DOHH2 (cell line): ENCODE measurements at regions not wholly inside any gene's neighbourhood (a gene's known extent, or its start where the extent isn't known, plus 50 kb on each side); places are given as distances from the start of the nearest gene placed in this dataset.

Experiments used
- H3F3A ChIP-seq: fragments of 200-600 bp; sonication (generic), shearing (Covaris generic); 2 replicates; pipeline ENCODE4 v1.6.0; 2016; ENCODE audit warnings: antibody characterized with exemption, mild to moderate bottlenecking; ENCODE audit not compliant: control insufficient read depth, insufficient read depth
- H3K27ac ChIP-seq: fragments of 200-600 bp; sonication (generic); 2 replicates; pipeline ENCODE4 v1.5.1; 2014; ENCODE audit warnings: low read depth, mild to moderate bottlenecking, low read length, moderate library complexity
- H3K27me3 ChIP-seq: fragments of 200-600 bp; sonication (generic); 2 replicates; pipeline ENCODE4 v1.6.1; 2014; ENCODE audit warnings: mild to moderate bottlenecking, low read length, mixed read lengths; ENCODE audit not compliant: control insufficient read depth
- H3K36me3 ChIP-seq: fragments of 200-600 bp; sonication (generic); 2 replicates; pipeline ENCODE4 v1.6.1; 2014; ENCODE audit warnings: mild to moderate bottlenecking, low read length, moderate library complexity, mixed read lengths; ENCODE audit not compliant: control insufficient read depth
- H3K4me1 ChIP-seq: fragments of 200-600 bp; sonication (generic); 2 replicates; pipeline ENCODE4 v1.6.1; 2014; ENCODE audit warnings: mild to moderate bottlenecking, low read length, mixed read lengths; ENCODE audit not compliant: control insufficient read depth
- H3K4me2 ChIP-seq: fragments of 200-600 bp; sonication (generic); 2 replicates; pipeline ENCODE4 v1.6.0; 2014; ENCODE audit warnings: mild to moderate bottlenecking, low read length, moderate library complexity
- H3K4me3 ChIP-seq: fragments of 200-600 bp; sonication (generic); 2 replicates; pipeline ENCODE4 v1.5.1; 2014; ENCODE audit warnings: mild to moderate bottlenecking, low read length, mixed read lengths
- H3K79me2 ChIP-seq: fragments of 200-600 bp; sonication (generic); 2 replicates; pipeline ENCODE4 v1.6.1; 2014; ENCODE audit warnings: mild to moderate bottlenecking, low read length, mixed read lengths; ENCODE audit not compliant: control insufficient read depth
- H3K9me2 ChIP-seq: fragments of 200-600 bp; sonication (generic); replicated peaks from 2 replicates; pipeline ENCODE4 v1.6.1; 2014; ENCODE audit warnings: mild to moderate bottlenecking, low read length, mixed read lengths; ENCODE audit not compliant: control insufficient read depth
- H3K9me3 ChIP-seq: fragments of 200-600 bp; sonication (generic); 2 replicates; pipeline ENCODE4 v1.6.1; 2014; ENCODE audit warnings: antibody characterized with exemption, low read length, mixed read lengths; ENCODE audit not compliant: control insufficient read depth, insufficient read depth
- H4K20me1 ChIP-seq: fragments of 200-600 bp; sonication (generic); 2 replicates; pipeline ENCODE4 v1.6.0; 2014; ENCODE audit warnings: low read depth, mild to moderate bottlenecking, antibody characterized with exemption, low read length, moderate library complexity; ENCODE audit not compliant: control insufficient read depth, insufficient read depth
- EZH2phosphoT487 ChIP-seq: fragments of 200-600 bp; sonication (generic); IDR thresholded peaks from 2 replicates; pipeline ENCODE4 v1.6.1; 2017; ENCODE audit warnings: borderline replicate concordance, mild to moderate bottlenecking, antibody characterized with exemption, low read length, moderate library complexity, mixed read lengths
- TF ChIP-seq, protein P1 (sequence below): fragments of 200-600 bp; sonication (generic); IDR thresholded peaks from one replicate; pipeline ENCODE4 v1.5.1; 2014; ENCODE audit warnings: antibody characterized with exemption, mild to moderate bottlenecking, low read depth, low read length; ENCODE audit not compliant: poor library complexity, severe bottlenecking

DNA sequence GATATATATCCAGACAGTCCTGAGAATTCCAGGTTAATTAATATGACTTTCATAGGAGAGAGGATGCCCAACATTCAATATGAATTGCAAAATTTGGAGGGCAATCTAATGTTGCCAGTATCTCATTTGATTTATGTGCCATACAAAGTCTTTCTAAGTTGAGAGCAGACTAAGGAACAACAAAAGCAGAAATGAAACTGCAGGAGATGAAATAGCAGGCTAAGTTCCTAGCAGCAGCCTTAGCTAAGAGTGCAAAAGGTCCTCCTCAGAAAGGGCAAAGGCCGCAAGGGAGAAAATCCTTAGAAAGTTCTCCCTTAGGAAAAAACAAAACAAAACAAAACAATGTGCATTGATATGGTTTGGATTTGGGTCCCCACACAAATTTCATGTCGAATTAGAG, 602.9 kb upstream of the HTR2C start:
- Histone ChIP-seq H4K20me1 (no peaks in the 10 kb centered on the region), H3K4me2 (no peak overlapping the region), H3K79me2 (no peaks in the 10 kb centered on the region), H3K9me2 (no peaks in the 10 kb centered on the region), H3K9me3 (no peaks in the 10 kb centered on the region), H3K4me3 (no peak overlapping the region), H3F3A (no peaks in the 10 kb centered on the region), H3K4me1 (no peaks in the 10 kb centered on the region), H3K27ac (no peak overlapping the region), H3K36me3 (no peaks in the 10 kb centered on the region), H3K27me3 (no peaks in the 10 kb centered on the region)
- no peak for TF ChIP-seq EZH2phosphoT487
- TF ChIP-seq, protein P1, sequence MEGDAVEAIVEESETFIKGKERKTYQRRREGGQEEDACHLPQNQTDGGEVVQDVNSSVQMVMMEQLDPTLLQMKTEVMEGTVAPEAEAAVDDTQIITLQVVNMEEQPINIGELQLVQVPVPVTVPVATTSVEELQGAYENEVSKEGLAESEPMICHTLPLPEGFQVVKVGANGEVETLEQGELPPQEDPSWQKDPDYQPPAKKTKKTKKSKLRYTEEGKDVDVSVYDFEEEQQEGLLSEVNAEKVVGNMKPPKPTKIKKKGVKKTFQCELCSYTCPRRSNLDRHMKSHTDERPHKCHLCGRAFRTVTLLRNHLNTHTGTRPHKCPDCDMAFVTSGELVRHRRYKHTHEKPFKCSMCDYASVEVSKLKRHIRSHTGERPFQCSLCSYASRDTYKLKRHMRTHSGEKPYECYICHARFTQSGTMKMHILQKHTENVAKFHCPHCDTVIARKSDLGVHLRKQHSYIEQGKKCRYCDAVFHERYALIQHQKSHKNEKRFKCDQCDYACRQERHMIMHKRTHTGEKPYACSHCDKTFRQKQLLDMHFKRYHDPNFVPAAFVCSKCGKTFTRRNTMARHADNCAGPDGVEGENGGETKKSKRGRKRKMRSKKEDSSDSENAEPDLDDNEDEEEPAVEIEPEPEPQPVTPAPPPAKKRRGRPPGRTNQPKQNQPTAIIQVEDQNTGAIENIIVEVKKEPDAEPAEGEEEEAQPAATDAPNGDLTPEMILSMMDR = no peak

DNA sequence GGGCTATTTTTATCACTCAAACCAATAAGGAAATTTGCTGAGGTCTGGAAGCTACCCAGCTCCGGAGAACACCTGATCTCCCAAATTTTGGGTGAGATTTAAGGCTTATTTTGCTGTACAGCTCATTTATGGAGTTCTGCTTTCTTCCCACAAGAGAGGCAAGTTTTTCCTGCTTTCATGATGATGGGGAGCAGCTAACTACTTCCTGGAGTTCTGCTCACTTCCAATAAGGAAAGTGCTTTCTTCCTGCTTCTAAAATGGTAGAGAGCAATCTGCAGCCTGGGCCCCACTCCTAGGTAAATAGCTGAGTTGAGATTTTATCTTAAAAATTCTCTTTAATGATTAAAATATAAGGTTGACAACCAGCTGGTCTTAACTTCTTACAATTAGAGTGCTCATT, 606.0 kb upstream of the HTR2C start:
- no peak for TF ChIP-seq EZH2phosphoT487
- TF ChIP-seq, protein P1 = no peak
- Histone ChIP-seq H3K9me3 (no peaks in the 10 kb centered on the region), H3K4me2 (no peak overlapping the region), H3K27me3 (no peaks in the 10 kb centered on the region), H3K79me2 (no peaks in the 10 kb centered on the region), H3K4me1 (no peaks in the 10 kb centered on the region), H3K27ac (no peak overlapping the region), H3K9me2 (no peaks in the 10 kb centered on the region), H3F3A (no peaks in the 10 kb centered on the region), H3K4me3 (no peak overlapping the region), H3K36me3 (no peaks in the 10 kb centered on the region), H4K20me1 (no peaks in the 10 kb centered on the region)

DNA sequence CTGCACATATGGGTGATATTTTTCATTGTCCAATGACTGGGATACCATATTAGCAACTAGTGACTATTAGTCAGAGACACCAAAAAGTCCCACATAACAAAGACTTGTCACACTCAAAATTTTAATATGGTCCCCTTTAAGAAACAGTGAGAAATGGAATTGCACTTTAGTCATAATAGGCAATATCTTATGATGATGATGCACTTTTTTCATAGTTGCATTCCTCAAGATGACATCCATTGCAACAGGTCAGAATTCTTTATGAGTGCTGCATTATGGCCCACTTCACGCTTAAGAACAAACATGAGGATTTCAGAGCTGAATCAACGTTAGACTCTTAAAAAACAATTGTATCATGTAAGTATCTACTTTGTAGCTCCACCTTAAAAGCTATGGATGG, 608.4 kb upstream of the HTR2C start:
- H3K79me2 ChIP-seq = no peaks in the 10 kb centered on the region
- no peaks in the 10 kb centered on the region for H3K36me3 ChIP-seq
- no peak overlapping the region for H3K4me3 ChIP-seq
- no peaks in the 10 kb centered on the region for H3K9me3 ChIP-seq
- no peaks in the 10 kb centered on the region for H4K20me1 ChIP-seq
- H3K4me1 ChIP-seq = no peaks in the 10 kb centered on the region
- H3K27me3 ChIP-seq = no peaks in the 10 kb centered on the region
- no peaks in the 10 kb centered on the region for H3K9me2 ChIP-seq
- no peak overlapping the region for H3K27ac ChIP-seq
- no peak for TF ChIP-seq EZH2phosphoT487
- TF ChIP-seq, protein P1 = no peak
- H3F3A ChIP-seq = no peaks in the 10 kb centered on the region
- no peak overlapping the region for H3K4me2 ChIP-seq

DNA sequence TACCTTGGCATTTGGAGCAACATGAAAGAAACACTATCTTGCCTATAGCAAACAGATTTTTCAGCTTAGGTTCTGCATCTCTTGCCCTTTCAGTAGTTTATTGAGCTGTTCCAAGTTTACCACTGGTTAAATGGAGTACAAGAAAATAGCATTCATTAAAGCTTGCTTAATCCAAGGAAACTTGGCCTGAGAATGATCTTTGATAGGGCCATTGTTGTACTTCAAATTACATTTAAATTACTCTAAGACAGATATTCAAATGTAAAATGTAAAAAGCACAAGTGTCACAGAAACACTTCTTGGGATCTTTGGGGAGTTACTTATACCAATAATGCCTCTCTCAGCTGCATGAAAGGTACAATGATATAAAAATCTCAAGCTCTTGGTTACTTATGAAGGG, 609.0 kb upstream of the HTR2C start:
- no peaks in the 10 kb centered on the region for H3K4me1 ChIP-seq
- H4K20me1 ChIP-seq = no peaks in the 10 kb centered on the region
- H3K27ac ChIP-seq = no peak overlapping the region
- H3K36me3 ChIP-seq = no peaks in the 10 kb centered on the region
- no peaks in the 10 kb centered on the region for H3K27me3 ChIP-seq
- H3K4me3 ChIP-seq = no peak overlapping the region
- H3K4me2 ChIP-seq = no peak overlapping the region
- TF ChIP-seq EZH2phosphoT487 = no peak
- TF ChIP-seq, protein P1 = no peak
- no peaks in the 10 kb centered on the region for H3K9me2 ChIP-seq
- no peaks in the 10 kb centered on the region for H3F3A ChIP-seq
- H3K9me3 ChIP-seq = no peaks in the 10 kb centered on the region
- no peaks in the 10 kb centered on the region for H3K79me2 ChIP-seq
